Upper lobe of right lung (tissue), 1 donor: ENCODE measurements at regions not wholly inside any gene's neighbourhood (a gene's known extent, or its start where the extent isn't known, plus 50 kb on each side); places are given as distances from the start of the nearest gene placed in this dataset.

Source experiments
- ATAC-seq: fragments of 200-7000 bp; cut with Tn5 transposase; one replicate; pipeline ENCODE4 v1.9.1; 2020; ENCODE audit warnings: mild to moderate bottlenecking, moderate library complexity
- DNase-seq: peaks from one replicate; pipeline ENCODE4 v3.0.0-alpha.2; 2020
- H3K27ac ChIP-seq: fragments of 200-600 bp; one replicate; pipeline ENCODE4 v1.8.0; 2022
- H3K27me3 ChIP-seq: fragments of 200-600 bp; one replicate; pipeline ENCODE4 v1.8.0; 2022; ENCODE audit warnings: mild to moderate bottlenecking
- H3K36me3 ChIP-seq: fragments of 200-600 bp; one replicate; pipeline ENCODE4 v1.8.0; 2022
- H3K4me1 ChIP-seq: fragments of 200-600 bp; one replicate; pipeline ENCODE4 v1.8.0; 2022
- H3K4me3 ChIP-seq: fragments of 200-600 bp; one replicate; pipeline ENCODE4 v1.8.0; 2022; ENCODE audit warnings: mild to moderate bottlenecking
- H3K9me3 ChIP-seq: fragments of 200-600 bp; one replicate; pipeline ENCODE4 v1.8.0; 2022
- intact Hi-C: fragments of 100-400 bp; cut with DNase I; formaldehyde crosslinking; loops from one replicate; pipeline ENCODE4 v1.11.0; 2022
- TF ChIP-seq, protein P1 (sequence below): fragments of 200-600 bp; IDR thresholded peaks from one replicate; pipeline ENCODE4 v1.8.0; 2022; ENCODE audit warnings: antibody characterized with exemption
- donor health status: DM: no; HTN: yes; CAD: no; lungs with severe emphysema.

DNA sequence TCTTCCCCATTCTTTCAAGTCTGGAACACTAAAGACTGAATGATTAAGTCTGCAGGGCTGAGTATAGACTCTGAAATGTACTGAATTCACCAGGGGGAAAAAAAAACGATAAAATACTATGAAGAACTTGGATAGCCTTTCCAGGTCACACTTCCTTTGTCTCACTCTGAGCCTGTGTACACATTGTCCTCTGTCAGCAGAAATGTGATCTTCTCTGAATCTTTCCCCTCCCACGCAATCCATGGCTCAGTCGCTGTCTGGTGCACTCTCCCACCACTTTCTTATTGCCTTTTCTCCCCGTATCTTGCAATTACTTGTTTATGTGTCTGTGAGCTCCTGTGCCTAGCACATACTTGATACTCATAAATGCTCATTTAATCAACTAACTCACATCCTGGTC, 212.6 kb upstream of the RSPO3 start:
- H3K4me3 ChIP-seq, result no peak overlapping the region
- ATAC-seq, result no peak
- no peaks in the 10 kb centered on the region for H3K36me3 ChIP-seq
- intact Hi-C loops, result no loop called here
- no peaks in the 10 kb centered on the region for H3K27me3 ChIP-seq
- no peak for DNase-seq
- no peaks in the 10 kb centered on the region for H3K4me1 ChIP-seq
- H3K27ac ChIP-seq, result no peak overlapping the region
- no peaks in the 10 kb centered on the region for H3K9me3 ChIP-seq
- TF ChIP-seq, protein P1, sequence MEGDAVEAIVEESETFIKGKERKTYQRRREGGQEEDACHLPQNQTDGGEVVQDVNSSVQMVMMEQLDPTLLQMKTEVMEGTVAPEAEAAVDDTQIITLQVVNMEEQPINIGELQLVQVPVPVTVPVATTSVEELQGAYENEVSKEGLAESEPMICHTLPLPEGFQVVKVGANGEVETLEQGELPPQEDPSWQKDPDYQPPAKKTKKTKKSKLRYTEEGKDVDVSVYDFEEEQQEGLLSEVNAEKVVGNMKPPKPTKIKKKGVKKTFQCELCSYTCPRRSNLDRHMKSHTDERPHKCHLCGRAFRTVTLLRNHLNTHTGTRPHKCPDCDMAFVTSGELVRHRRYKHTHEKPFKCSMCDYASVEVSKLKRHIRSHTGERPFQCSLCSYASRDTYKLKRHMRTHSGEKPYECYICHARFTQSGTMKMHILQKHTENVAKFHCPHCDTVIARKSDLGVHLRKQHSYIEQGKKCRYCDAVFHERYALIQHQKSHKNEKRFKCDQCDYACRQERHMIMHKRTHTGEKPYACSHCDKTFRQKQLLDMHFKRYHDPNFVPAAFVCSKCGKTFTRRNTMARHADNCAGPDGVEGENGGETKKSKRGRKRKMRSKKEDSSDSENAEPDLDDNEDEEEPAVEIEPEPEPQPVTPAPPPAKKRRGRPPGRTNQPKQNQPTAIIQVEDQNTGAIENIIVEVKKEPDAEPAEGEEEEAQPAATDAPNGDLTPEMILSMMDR, result no peak

DNA sequence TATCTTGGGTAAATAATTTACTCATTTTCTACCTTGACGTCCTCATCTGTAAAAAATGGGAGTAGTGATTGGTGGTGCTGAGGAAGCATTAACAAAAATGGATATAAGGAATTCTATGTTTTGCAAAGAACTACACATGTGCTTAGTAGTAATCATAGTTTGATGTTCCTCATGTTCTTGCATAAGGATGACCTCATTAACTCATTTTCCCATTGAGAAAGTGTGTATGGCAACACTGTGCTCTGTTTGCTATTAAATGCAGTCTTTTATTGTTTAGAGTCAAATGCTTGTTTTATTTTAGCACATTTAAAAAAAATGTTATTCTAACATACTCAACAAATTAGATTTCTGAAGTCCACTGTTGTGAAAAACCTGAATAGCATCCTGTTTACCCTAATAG, 211.2 kb upstream of the RSPO3 start:
- DNase-seq (no peak), ATAC-seq (no peak)
- TF ChIP-seq, protein P1, result no peak
- no peaks in the 10 kb centered on the region for H3K36me3 ChIP-seq
- no peak overlapping the region for H3K4me3 ChIP-seq
- H3K4me1 ChIP-seq, result no peaks in the 10 kb centered on the region
- H3K27ac ChIP-seq, result no peak overlapping the region
- intact Hi-C loops, result no loop called here
- no peaks in the 10 kb centered on the region for H3K9me3 ChIP-seq
- H3K27me3 ChIP-seq, result no peaks in the 10 kb centered on the region

DNA sequence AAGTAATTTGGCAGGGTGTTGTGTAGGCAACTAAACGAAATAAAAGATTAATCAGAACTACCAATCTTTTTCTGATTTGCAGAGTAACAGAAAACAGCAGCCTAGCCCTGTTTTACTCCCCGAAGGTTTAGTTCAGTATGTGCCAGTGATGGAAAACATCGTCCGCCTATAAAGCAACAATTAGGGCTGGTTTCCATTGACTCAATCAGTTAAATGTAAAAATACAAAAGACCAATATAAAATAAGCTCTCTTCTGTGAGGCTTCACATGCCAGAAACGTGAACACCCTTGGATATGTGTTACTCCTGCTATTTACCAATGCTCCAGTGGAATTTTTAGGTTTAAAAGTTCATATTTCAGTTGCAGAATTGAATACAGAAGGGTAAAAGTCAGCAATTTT, 210.5 kb upstream of the RSPO3 start:
- Histone ChIP-seq H3K4me1 (no peaks in the 10 kb centered on the region), H3K27me3 (no peaks in the 10 kb centered on the region), H3K36me3 (no peaks in the 10 kb centered on the region), H3K4me3 (no peak overlapping the region), H3K27ac (no peak overlapping the region), H3K9me3 (no peaks in the 10 kb centered on the region)
- intact Hi-C loops, result no loop called here
- TF ChIP-seq, protein P1, result no peak
- no peak for DNase-seq
- no peak for ATAC-seq

DNA sequence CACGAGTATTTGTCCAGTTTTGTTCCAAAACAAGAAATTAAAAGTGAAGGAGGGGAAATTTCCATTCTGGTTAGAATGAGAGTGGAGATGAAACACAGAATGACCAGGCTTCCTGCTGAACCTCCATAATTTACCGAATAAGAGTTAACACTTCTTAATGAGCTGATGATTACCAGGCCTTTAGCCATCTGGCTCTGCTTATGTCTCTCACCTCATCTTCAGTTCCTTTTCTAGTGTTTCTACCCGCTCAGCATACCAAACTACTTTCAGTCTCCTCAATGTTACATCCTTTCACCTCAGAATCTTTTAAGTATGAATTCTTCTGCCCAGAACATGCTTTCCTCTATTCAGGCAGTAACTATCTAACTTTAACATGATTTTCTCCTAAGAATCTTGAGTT, 209.0 kb upstream of the RSPO3 start:
- H3K4me1 ChIP-seq, result no peaks in the 10 kb centered on the region
- DNase-seq, result no peak
- intact Hi-C loops, result no loop called here
- no peak overlapping the region for H3K4me3 ChIP-seq
- no peaks in the 10 kb centered on the region for H3K36me3 ChIP-seq
- TF ChIP-seq, protein P1, result no peak
- H3K27ac ChIP-seq, result no peak overlapping the region
- H3K27me3 ChIP-seq, result no peaks in the 10 kb centered on the region
- ATAC-seq, result no peak
- no peaks in the 10 kb centered on the region for H3K9me3 ChIP-seq

DNA sequence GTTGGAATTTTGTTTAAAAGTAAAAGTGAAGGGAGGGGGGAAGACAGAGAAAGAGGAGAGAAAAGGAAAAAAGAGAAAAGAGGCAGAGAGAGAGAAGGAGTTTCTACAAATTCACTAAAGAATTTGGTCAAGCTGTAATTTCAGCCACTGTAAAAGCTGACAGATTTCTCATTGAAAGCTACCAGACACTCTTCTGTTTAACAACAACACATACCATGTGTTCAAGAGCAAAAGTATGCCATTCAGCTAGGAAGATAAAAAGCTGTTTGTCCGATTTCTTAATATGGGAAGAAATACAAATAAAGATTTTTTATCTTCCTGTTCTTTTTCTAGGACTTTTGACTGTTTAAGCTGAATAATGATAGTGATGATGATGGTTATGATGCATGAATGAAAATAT, 204.8 kb upstream of the RSPO3 start:
- Histone ChIP-seq H3K4me3 (no peak overlapping the region), H3K27ac (no peak overlapping the region), H3K36me3 (no peaks in the 10 kb centered on the region), H3K9me3 (no peaks in the 10 kb centered on the region), H3K4me1 (no peaks in the 10 kb centered on the region), H3K27me3 (no peaks in the 10 kb centered on the region)
- no peak for DNase-seq
- ATAC-seq, result no peak
- TF ChIP-seq, protein P1, result no peak
- intact Hi-C loops, result no loop called here

DNA sequence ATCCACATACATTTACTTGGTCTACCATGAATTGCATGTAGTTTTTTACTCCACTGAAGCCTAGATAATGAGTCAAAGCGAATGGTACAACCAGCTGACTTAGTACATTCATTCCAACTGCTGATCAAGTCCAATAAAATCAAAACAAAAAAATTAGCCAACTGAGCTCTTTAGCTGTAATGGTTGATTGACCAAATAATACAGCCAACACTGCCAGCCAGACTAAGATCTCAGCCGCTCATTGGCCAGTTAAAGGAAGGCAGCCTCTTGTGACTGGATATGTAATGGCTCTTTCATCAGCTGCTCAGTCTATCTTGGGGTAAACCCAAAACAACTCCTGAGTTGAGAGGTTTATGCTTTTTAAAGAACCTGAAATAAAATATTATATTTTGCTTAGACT, 204.3 kb upstream of the RSPO3 start:
- no peaks in the 10 kb centered on the region for H3K27me3 ChIP-seq
- no peak overlapping the region for H3K4me3 ChIP-seq
- no peaks in the 10 kb centered on the region for H3K4me1 ChIP-seq
- intact Hi-C loops, result no loop called here
- DNase-seq (no peak), ATAC-seq (no peak)
- TF ChIP-seq, protein P1, result no peak
- H3K27ac ChIP-seq, result no peak overlapping the region
- H3K36me3 ChIP-seq, result no peaks in the 10 kb centered on the region
- no peaks in the 10 kb centered on the region for H3K9me3 ChIP-seq
